IMR-90 (cell line): ENCODE measurements at regions not wholly inside any gene's neighbourhood (a gene's known extent, or its start where the extent isn't known, plus 50 kb on each side); places are given as distances from the start of the nearest gene placed in this dataset.

ENCODE experiments used
- ATAC-seq: fragments of 200-7000 bp; cut with Tn5 transposase; 2 replicates; pipeline ENCODE4 v1.9.1; 2020; ENCODE audit warnings: low read depth, mild to moderate bottlenecking, moderate library complexity
- BruUV-seq: library from RNA; stranded (reverse); fragments of 400-500 nt; replicated peaks from 2 replicates; lab custom pipeline; 2021; lab: Mats Ljungman, UMichigan
- CTCF ChIA-PET: fragments of 300-600 bp; formaldehyde crosslinking; extraction: SDS; loops from one replicate; lab custom pipeline; 2021; ENCODE audit warnings: antibody characterized with exemption; lab: Yijun Ruan, JAX
- POLR2A ChIA-PET: fragments of 300-600 bp; sonication (Branson Sonifier 250); formaldehyde crosslinking; loops from one replicate; lab custom pipeline; 2022; ENCODE audit warnings: antibody characterized with exemption; ENCODE audit not compliant: unreplicated experiment; lab: Charles Lee
- DNase-seq: peaks from one replicate; pipeline ENCODE4 v3.0.0; 2013
- H2AFZ ChIP-seq: replicated peaks from 2 replicates; pipeline ENCODE3; 2013; ENCODE audit warnings: low read length, mild to moderate bottlenecking; ENCODE audit not compliant: poor library complexity
- H2AK5ac ChIP-seq: 2 replicates; pipeline ENCODE4 v1.6.1; 2013; ENCODE audit warnings: low read depth, low read length, inconsistent platforms
- H2AK9ac ChIP-seq: replicated peaks from 2 replicates; pipeline ENCODE3; 2013; ENCODE audit warnings: mild to moderate bottlenecking, low read depth, low read length, moderate library complexity; ENCODE audit not compliant: poor library complexity
- H2BK120ac ChIP-seq: 2 replicates; pipeline ENCODE4 v1.6.1; 2013; ENCODE audit warnings: low read depth, low read length, inconsistent platforms
- H2BK15ac ChIP-seq: 3 replicates; pipeline ENCODE4 v1.6.1; 2013; ENCODE audit warnings: low read depth, low read length, inconsistent platforms
- H2BK20ac ChIP-seq: 2 replicates; pipeline ENCODE4 v1.6.1; 2013; ENCODE audit warnings: low read depth, mild to moderate bottlenecking, inconsistent platforms, low read length, moderate library complexity
- H2BK5ac ChIP-seq: 2 replicates; pipeline ENCODE4 v1.6.1; 2013; ENCODE audit warnings: mild to moderate bottlenecking, low read depth, low read length, inconsistent platforms; ENCODE audit not compliant: poor library complexity, severe bottlenecking
- H3K14ac ChIP-seq: replicated peaks from 2 replicates; pipeline ENCODE4 v1.6.1; 2013; ENCODE audit warnings: low read depth, low read length, inconsistent platforms
- H3K18ac ChIP-seq: 2 replicates; pipeline ENCODE4 v1.6.1; 2013; ENCODE audit warnings: low read depth, low read length, control low read depth
- H3K23ac ChIP-seq: 2 replicates; pipeline ENCODE4 v1.6.1; 2013; ENCODE audit warnings: low read depth, low read length, inconsistent platforms
- H3K27ac ChIP-seq: 2 replicates; pipeline ENCODE4 v1.5.1; 2013; ENCODE audit warnings: mild to moderate bottlenecking, control low read depth, low read length; ENCODE audit not compliant: insufficient read depth
- H3K27me3 ChIP-seq: 2 replicates; pipeline ENCODE4 v1.6.1; 2013; ENCODE audit warnings: low read length; ENCODE audit not compliant: control insufficient read depth, insufficient read depth
- H3K36me3 ChIP-seq: 2 replicates; pipeline ENCODE4 v1.6.1; 2013; ENCODE audit warnings: low read length, mixed read lengths; ENCODE audit not compliant: control insufficient read depth, insufficient read depth
- H3K4ac ChIP-seq: 2 replicates; pipeline ENCODE4 v1.6.1; 2013; ENCODE audit warnings: low read depth, low read length, inconsistent platforms
- H3K4me1 ChIP-seq: 2 replicates; pipeline ENCODE4 v1.6.1; 2013; ENCODE audit warnings: low read length, mixed read lengths; ENCODE audit not compliant: control insufficient read depth, insufficient read depth
- H3K4me2 ChIP-seq: 2 replicates; pipeline ENCODE4 v1.6.1; 2013; ENCODE audit warnings: low read depth, mild to moderate bottlenecking, control low read depth, low read length, moderate library complexity
- H3K4me3 ChIP-seq: 2 replicates; pipeline ENCODE4 v1.5.1; 2013; ENCODE audit warnings: low read depth, mild to moderate bottlenecking, control low read depth, low read length, moderate library complexity; ENCODE audit not compliant: insufficient read depth
- H3K56ac ChIP-seq: 2 replicates; pipeline ENCODE4 v1.6.1; 2013; ENCODE audit warnings: low read length, inconsistent platforms; ENCODE audit not compliant: insufficient read depth; ENCODE audit errors: extremely low read depth
- H3K79me1 ChIP-seq, 2 experiments: 2 replicates each; pipeline ENCODE4 v1.6.1; 2013; ENCODE audit warnings: low read length in 2 of 2, inconsistent platforms in 1 of 2, low read depth in 1 of 2
- H3K9ac ChIP-seq: 2 replicates; pipeline ENCODE4 v1.6.1; 2013; ENCODE audit warnings: low read depth, low read length, control low read depth
- H3K9me1 ChIP-seq: 2 replicates; pipeline ENCODE4 v1.6.1; 2013; ENCODE audit warnings: low read length, inconsistent platforms; ENCODE audit not compliant: insufficient read depth
- H3K9me3 ChIP-seq: 2 replicates; pipeline ENCODE4 v1.6.1; 2013; ENCODE audit warnings: low read length; ENCODE audit not compliant: control insufficient read depth, insufficient read depth
- H4K20me1 ChIP-seq: 2 replicates; pipeline ENCODE4 v1.6.1; 2013; ENCODE audit warnings: low read length, inconsistent platforms; ENCODE audit not compliant: insufficient read depth
- H4K5ac ChIP-seq: 2 replicates; pipeline ENCODE4 v1.6.1; 2013; ENCODE audit warnings: mild to moderate bottlenecking, low read depth, low read length, control low read depth
- H4K8ac ChIP-seq, 2 experiments: 2 replicates each; pipeline ENCODE4 v1.6.1; 2013; ENCODE audit warnings: low read depth in 2 of 2, low read length in 2 of 2, control low read depth in 1 of 2, inconsistent platforms in 1 of 2
- H4K91ac ChIP-seq: 2 replicates; pipeline ENCODE4 v1.6.1; 2013; ENCODE audit warnings: low read depth, low read length, inconsistent platforms; ENCODE audit not compliant: insufficient read depth
- BHLHE40 ChIP-seq: fragments of 150-350 bp; IDR thresholded peaks from 2 replicates; pipeline ENCODE4 v1.6.1; 2016; ENCODE audit warnings: mild to moderate bottlenecking, low read depth, low read length
- CEBPB ChIP-seq: IDR thresholded peaks from 2 replicates; pipeline ENCODE4 v1.6.1; 2012; ENCODE audit warnings: low read depth, low read length, improper control_type of control experiment
- CHD1 ChIP-seq: IDR thresholded peaks from 2 replicates; pipeline ENCODE4 v1.6.1; 2012; ENCODE audit warnings: low read depth, low read length, improper control_type of control experiment
- FOS ChIP-seq: fragments of 150-350 bp; IDR thresholded peaks from 2 replicates; pipeline ENCODE4 v1.6.1; 2016; ENCODE audit warnings: low read depth, low read length
- MAFK ChIP-seq: IDR thresholded peaks from 2 replicates; pipeline ENCODE4 v1.6.1; 2012; ENCODE audit warnings: low read depth, low read length, improper control_type of control experiment
- MAZ ChIP-seq: IDR thresholded peaks from 2 replicates; pipeline ENCODE4 v1.6.1; 2012; ENCODE audit warnings: low read depth, mild to moderate bottlenecking, low read length, improper control_type of control experiment, moderate library complexity, borderline replicate concordance
- MXI1 ChIP-seq: IDR thresholded peaks from 2 replicates; pipeline ENCODE4 v1.6.1; 2012; ENCODE audit warnings: low read depth, mild to moderate bottlenecking, low read length, moderate library complexity, borderline replicate concordance
- NFE2L2 ChIP-seq: fragments of 150-350 bp; IDR thresholded peaks from 2 replicates; pipeline ENCODE4 v1.6.1; 2016; ENCODE audit warnings: low read depth, mild to moderate bottlenecking, low read length
- POLR2A ChIP-seq: IDR thresholded peaks from 2 replicates; pipeline ENCODE4 v1.6.1; 2012; ENCODE audit warnings: mild to moderate bottlenecking, low read depth, low read length
- RAD21 ChIP-seq: IDR thresholded peaks from 2 replicates; pipeline ENCODE4 v1.6.1; 2012; ENCODE audit warnings: low read length, improper control_type of control experiment
- RCOR1 ChIP-seq: IDR thresholded peaks from 2 replicates; pipeline ENCODE4 v1.6.1; 2012; ENCODE audit warnings: mild to moderate bottlenecking, low read length, improper control_type of control experiment; ENCODE audit not compliant: insufficient replicate concordance
- RFX5 ChIP-seq: IDR thresholded peaks from 2 replicates; pipeline ENCODE4 v1.8.0; 2012; ENCODE audit warnings: low read depth, mild to moderate bottlenecking, low read length, moderate library complexity
- SMC3 ChIP-seq: fragments of 150-350 bp; IDR thresholded peaks from 2 replicates; pipeline ENCODE4 v1.6.1; 2016; ENCODE audit warnings: low read depth, mild to moderate bottlenecking, antibody characterized with exemption, low read length, moderate library complexity
- WGBS, 2 experiments: methylation state at CpG; one replicate each; pipeline versions ENCODE4 v1.1.5 to v1.1.7; 2013; ENCODE audit warnings: missing lambda C conversion rate in 2 of 2; ENCODE audit not compliant: insufficient read length in 1 of 2; ENCODE audit errors: extremely low coverage in 2 of 2; 5-methylcytosine and 5-hydroxymethylcytosine counted together
- dilution Hi-C: fragments of 300-500 bp; cut with HindIII; formaldehyde crosslinking; loops from one replicate; pipeline ENCODE4 v1.14.3; 2018; ENCODE audit warnings: low sequenced_read_pairs; ENCODE audit not compliant: unreplicated experiment
- in situ Hi-C: fragments of 300-500 bp; cut with MboI; formaldehyde crosslinking; loops from 3 replicates; pipeline ENCODE4 v1.14.3; 2019; ENCODE audit warnings: low sequenced_read_pairs, inconsistent platforms, mixed read lengths
- intact Hi-C: fragments of 100-400 bp; cut with micrococcal nuclease; formaldehyde crosslinking; loops from 2 replicates; pipeline ENCODE4 v1.10.0; 2022
- TF ChIP-seq, protein P1 (sequence below): fragments of 150-350 bp; IDR thresholded peaks from 2 replicates; pipeline ENCODE4 v1.6.1; 2016; ENCODE audit warnings: low read depth, mild to moderate bottlenecking, low read length, moderate library complexity, borderline replicate concordance
- TF ChIP-seq, protein P2 (sequence below): conservative IDR thresholded peaks from 2 replicates; pipeline ENCODE4 v1.5.1; 2012; ENCODE audit warnings: mild to moderate bottlenecking, low read depth, low read length, improper control_type of control experiment
- TF ChIP-seq, protein P3 (sequence below): fragments of 150-350 bp; IDR thresholded peaks from 2 replicates; pipeline ENCODE4 v1.6.1; 2017; ENCODE audit warnings: mild to moderate bottlenecking, antibody characterized with exemption, low read length, low read depth

DNA sequence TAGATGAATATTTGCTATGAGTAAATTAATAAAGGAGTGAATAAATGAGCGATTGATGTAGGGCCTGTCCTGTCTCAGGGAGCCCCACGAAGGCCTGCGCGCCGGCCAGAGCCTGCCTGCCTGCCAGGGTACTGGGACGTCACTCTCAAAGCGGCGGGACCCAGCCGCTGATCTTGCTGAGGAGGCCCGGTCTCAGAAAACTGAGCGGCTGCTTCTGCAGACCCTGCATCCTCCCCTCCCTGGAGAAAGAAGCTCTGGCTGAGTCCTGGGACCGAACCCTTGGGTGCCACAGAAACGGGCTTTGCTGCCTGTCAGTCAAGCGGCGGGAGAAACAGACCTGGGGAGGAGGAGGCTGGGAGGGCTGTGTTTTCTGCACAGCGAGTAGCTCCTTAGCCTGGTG lies 91.6 kb upstream of the B3GAT1 start:
- no TSS peak for BruUV-seq
- Histone ChIP-seq H4K5ac (no peak overlapping the region), H2BK15ac (no peak overlapping the region), H4K20me1 (no peaks in the 10 kb centered on the region), H2BK120ac (no peak overlapping the region), H3K14ac (no peak overlapping the region), H3K27me3 (no peaks in the 10 kb centered on the region), H3K18ac (no peak overlapping the region), H3K4me3 (no peak overlapping the region), H3K79me1 (no peaks in the 10 kb centered on the region), H3K4me1 (no peaks in the 10 kb centered on the region), H3K4me2 (no peak overlapping the region), H4K8ac (no peak overlapping the region), H3K56ac (no peak overlapping the region), H3K9me1 (no peaks in the 10 kb centered on the region), H3K9ac (no peak overlapping the region), H3K36me3 (no peaks in the 10 kb centered on the region), H3K23ac (no peak overlapping the region), H3K9me3 (peaks cover 56% of the 10 kb centered on the region), H3K27ac (no peak overlapping the region), H4K91ac (no peak overlapping the region), H2BK5ac (no peak overlapping the region), H2AFZ (no peak overlapping the region), H3K4ac (no peak overlapping the region), H2BK20ac (no peak overlapping the region), H2AK9ac (no peak overlapping the region), H2AK5ac (no peak overlapping the region)
- in situ Hi-C loops: no loop called here
- DNase-seq (no peak), ATAC-seq (no peak)
- dilution Hi-C loops: no loop called here
- intact Hi-C loops: no loop called here
- TF ChIP-seq NFE2L2 (no peak), CHD1 (no peak), MAZ (no peak), MAFK (no peak), BHLHE40 (no peak), RAD21 (no peak), POLR2A (no peak), SMC3 (no peak), RFX5 (no peak), FOS (no peak), CEBPB (no peak), MXI1 (no peak), RCOR1 (no peak)
- TF ChIP-seq, protein P1, sequence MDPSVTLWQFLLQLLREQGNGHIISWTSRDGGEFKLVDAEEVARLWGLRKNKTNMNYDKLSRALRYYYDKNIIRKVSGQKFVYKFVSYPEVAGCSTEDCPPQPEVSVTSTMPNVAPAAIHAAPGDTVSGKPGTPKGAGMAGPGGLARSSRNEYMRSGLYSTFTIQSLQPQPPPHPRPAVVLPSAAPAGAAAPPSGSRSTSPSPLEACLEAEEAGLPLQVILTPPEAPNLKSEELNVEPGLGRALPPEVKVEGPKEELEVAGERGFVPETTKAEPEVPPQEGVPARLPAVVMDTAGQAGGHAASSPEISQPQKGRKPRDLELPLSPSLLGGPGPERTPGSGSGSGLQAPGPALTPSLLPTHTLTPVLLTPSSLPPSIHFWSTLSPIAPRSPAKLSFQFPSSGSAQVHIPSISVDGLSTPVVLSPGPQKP: no peak
- TF ChIP-seq, protein P2, sequence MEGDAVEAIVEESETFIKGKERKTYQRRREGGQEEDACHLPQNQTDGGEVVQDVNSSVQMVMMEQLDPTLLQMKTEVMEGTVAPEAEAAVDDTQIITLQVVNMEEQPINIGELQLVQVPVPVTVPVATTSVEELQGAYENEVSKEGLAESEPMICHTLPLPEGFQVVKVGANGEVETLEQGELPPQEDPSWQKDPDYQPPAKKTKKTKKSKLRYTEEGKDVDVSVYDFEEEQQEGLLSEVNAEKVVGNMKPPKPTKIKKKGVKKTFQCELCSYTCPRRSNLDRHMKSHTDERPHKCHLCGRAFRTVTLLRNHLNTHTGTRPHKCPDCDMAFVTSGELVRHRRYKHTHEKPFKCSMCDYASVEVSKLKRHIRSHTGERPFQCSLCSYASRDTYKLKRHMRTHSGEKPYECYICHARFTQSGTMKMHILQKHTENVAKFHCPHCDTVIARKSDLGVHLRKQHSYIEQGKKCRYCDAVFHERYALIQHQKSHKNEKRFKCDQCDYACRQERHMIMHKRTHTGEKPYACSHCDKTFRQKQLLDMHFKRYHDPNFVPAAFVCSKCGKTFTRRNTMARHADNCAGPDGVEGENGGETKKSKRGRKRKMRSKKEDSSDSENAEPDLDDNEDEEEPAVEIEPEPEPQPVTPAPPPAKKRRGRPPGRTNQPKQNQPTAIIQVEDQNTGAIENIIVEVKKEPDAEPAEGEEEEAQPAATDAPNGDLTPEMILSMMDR: no peak
- TF ChIP-seq, protein P3, sequence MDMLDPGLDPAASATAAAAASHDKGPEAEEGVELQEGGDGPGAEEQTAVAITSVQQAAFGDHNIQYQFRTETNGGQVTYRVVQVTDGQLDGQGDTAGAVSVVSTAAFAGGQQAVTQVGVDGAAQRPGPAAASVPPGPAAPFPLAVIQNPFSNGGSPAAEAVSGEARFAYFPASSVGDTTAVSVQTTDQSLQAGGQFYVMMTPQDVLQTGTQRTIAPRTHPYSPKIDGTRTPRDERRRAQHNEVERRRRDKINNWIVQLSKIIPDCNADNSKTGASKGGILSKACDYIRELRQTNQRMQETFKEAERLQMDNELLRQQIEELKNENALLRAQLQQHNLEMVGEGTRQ: no peak
- WGBS, 2 experiments: 92 to 100% methylated on average over 1 to 2 of the region's 16 CpGs
- ChIA-PET POLR2A (no interaction called here), CTCF (no interaction called here)
